ENCODE measurements at regions not wholly inside any gene's neighbourhood (a gene's known extent, or its start where the extent isn't known, plus 50 kb on each side); places are given as distances from the start of the nearest gene placed in this dataset.
"Not testable (repeated sequence)": the region's sequence is repeated elsewhere in the genome, so short reads cannot be mapped to it uniquely, and the experiment has no call there.

- DNase-seq (ENCODE audit: low spot score) = no peak
These were observed 141.0 kb downstream of the TFAP2C start for GRCh38 chr20:56769921-56770600.

GRCh38 chr20:56773749-56774148 lies 144.6 kb downstream of the TFAP2C start:
- no peak for DNase-seq (ENCODE audit: low spot score)

- DNase-seq (ENCODE audit: low spot score) = no peak
These were observed 145.8 kb downstream of the TFAP2C start for GRCh38 chr20:56774873-56775272.

GRCh38 chr20:56776345-56776744 lies 147.2 kb downstream of the TFAP2C start:
- no peak for DNase-seq (ENCODE audit: low spot score)

GRCh38 chr20:56778765-56779195 lies 149.7 kb downstream of the TFAP2C start:
- no peak for DNase-seq (ENCODE audit: low spot score)

GRCh38 chr20:56779452-56780143 lies 150.5 kb downstream of the TFAP2C start:
- DNase-seq (ENCODE audit: low spot score) = no peak

- no peak for DNase-seq (ENCODE audit: low spot score)
These were observed 151.2 kb downstream of the TFAP2C start for GRCh38 chr20:56780266-56780665.

GRCh38 chr20:56781108-56781739 lies 152.1 kb downstream of the TFAP2C start:
- DNase-seq (ENCODE audit: low spot score) = peak; percentile 41

- DNase-seq (ENCODE audit: low spot score) = not testable (repeated sequence)
These were observed 153.0 kb downstream of the TFAP2C start for GRCh38 chr20:56781987-56782560.

GRCh38 chr20:56782814-56783213 lies 153.7 kb downstream of the TFAP2C start:
- not testable (repeated sequence) for DNase-seq (ENCODE audit: low spot score)

- DNase-seq (ENCODE audit: low spot score) = no peak
These were observed 154.7 kb downstream of the TFAP2C start for GRCh38 chr20:56783826-56784225.

GRCh38 chr20:56786503-56786902 lies 157.4 kb downstream of the TFAP2C start:
- DNase-seq (ENCODE audit: low spot score) = no peak

- DNase-seq (ENCODE audit: low spot score) = peak; percentile 88
These were observed 159.1 kb downstream of the TFAP2C start for GRCh38 chr20:56788041-56788670.

- peak; percentile 40 for DNase-seq (ENCODE audit: low spot score)
These were observed 159.8 kb downstream of the TFAP2C start for GRCh38 chr20:56788671-56789610.

GRCh38 chr20:56793916-56794315 lies 164.8 kb downstream of the TFAP2C start:
- DNase-seq (ENCODE audit: low spot score) = no peak

GRCh38 chr20:56795492-56795891 lies 166.4 kb downstream of the TFAP2C start:
- no peak for DNase-seq (ENCODE audit: low spot score)

- DNase-seq (ENCODE audit: low spot score) = no peak
These were observed 167.2 kb downstream of the TFAP2C start for GRCh38 chr20:56796345-56796744.

- DNase-seq (ENCODE audit: low spot score) = no peak
These were observed 167.9 kb downstream of the TFAP2C start for GRCh38 chr20:56797023-56797422.

GRCh38 chr20:56798634-56799033 lies 169.5 kb downstream of the TFAP2C start:
- no peak for DNase-seq (ENCODE audit: low spot score)

- DNase-seq (ENCODE audit: low spot score) = no peak
These were observed 170.1 kb downstream of the TFAP2C start for GRCh38 chr20:56799187-56799586.

- no peak for DNase-seq (ENCODE audit: low spot score)
These were observed 171.0 kb downstream of the TFAP2C start for GRCh38 chr20:56800088-56800487.

Data from GM03348 (cell line).